ENCODE measurements at regions not wholly inside any gene's neighbourhood (a gene's known extent, or its start where the extent isn't known, plus 50 kb on each side); places are given as distances from the start of the nearest gene placed in this dataset.

GRCh38 chr5:97501286-97501964, 318.4 kb upstream of the RIOK2 start:
- TF ChIP-seq RAD21 (IDR thresholded peaks at IDR 0.05; ENCODE audit: low read length) (no peak), MAFK (IDR thresholded peaks at IDR 0.05; ENCODE audit: low read depth, low read length) (no peak), RFX5 (IDR thresholded peaks at IDR 0.05; ENCODE audit: low read depth, low read length) (no peak), BHLHE40 (IDR thresholded peaks at IDR 0.05; ENCODE audit: low read depth, low read length) (no peak), MXI1 (IDR thresholded peaks at IDR 0.05; ENCODE audit: borderline replicate concordance, low read depth, low read length) (no peak), POLR2A (IDR thresholded peaks at IDR 0.05; ENCODE audit: low read depth, low read length) (no peak), FOS (IDR thresholded peaks at IDR 0.05; ENCODE audit: low read depth, low read length) (no peak), RCOR1 (IDR thresholded peaks at IDR 0.05; ENCODE audit: insufficient replicate concordance, low read length) (no peak), SMC3 (IDR thresholded peaks at IDR 0.05; ENCODE audit: low read depth, low read length) (no peak), ELK1 (IDR thresholded peaks at IDR 0.05; ENCODE audit: borderline replicate concordance, low read depth, low read length) (no peak), CHD1 (IDR thresholded peaks at IDR 0.05; ENCODE audit: low read depth, low read length) (no peak), USF2 (IDR thresholded peaks at IDR 0.05; ENCODE audit: low read depth, low read length) (no peak)

More at GRCh38 chr5:97501286-97501964, 318.4 kb upstream of the RIOK2 start:
- no peak overlapping the region for H3K18ac ChIP-seq (ENCODE audit: low read depth, low read length)
- H4K8ac ChIP-seq (ENCODE audit: low read depth in 2 of 2, low read length in 2 of 2) = no peak overlapping the region
- intact Hi-C loops (cut with micrococcal nuclease) = no loop called here
- no peak overlapping the region for H2BK20ac ChIP-seq (ENCODE audit: low read depth, low read length)
- no peak overlapping the region for H3K56ac ChIP-seq (ENCODE audit: extremely low read depth, insufficient read depth, low read length)
- H2AFZ ChIP-seq (replicated peaks; ENCODE audit: low read length, poor library complexity) = no peak overlapping the region
- DNase-seq (peak; percentile 4), ATAC-seq (ENCODE audit: low read depth) (no peak)
- H4K5ac ChIP-seq (ENCODE audit: low read depth, low read length) = no peak overlapping the region
- H3K4me3 ChIP-seq (ENCODE audit: insufficient read depth, low read depth, low read length) = no peak overlapping the region
- in situ Hi-C loops (cut with MboI; ENCODE audit: low sequenced_read_pairs) = no loop called here
- ChIA-PET POLR2A (ENCODE audit: unreplicated experiment) (no interaction called here), CTCF (interaction anchor here (0.7 to 0.9 kb wide), 2 partner anchors 22 to 27 kb away, joined by 3 read pairs; no protein-coding TSS in a partner anchor)
- H3K79me1 ChIP-seq (ENCODE audit: low read depth in 1 of 2, low read length in 2 of 2) = no peaks in the 10 kb centered on the region
- H3K4ac ChIP-seq (ENCODE audit: low read depth, low read length) = no peak overlapping the region
- H3K27ac ChIP-seq (ENCODE audit: insufficient read depth, low read length) = no peak overlapping the region
- H3K23ac ChIP-seq (ENCODE audit: low read depth, low read length) = no peak overlapping the region
- no peaks in the 10 kb centered on the region for H3K9me3 ChIP-seq (ENCODE audit: control insufficient read depth, insufficient read depth, low read length)
- no peaks in the 10 kb centered on the region for H4K20me1 ChIP-seq (ENCODE audit: insufficient read depth, low read length)
- no peak overlapping the region for H2AK9ac ChIP-seq (replicated peaks; ENCODE audit: low read depth, low read length, poor library complexity)
- no TSS peak for BruUV-seq (replicated peaks)
- no peaks in the 10 kb centered on the region for H3K4me1 ChIP-seq (ENCODE audit: control insufficient read depth, insufficient read depth, low read length)
- H2BK120ac ChIP-seq (ENCODE audit: low read depth, low read length) = no peak overlapping the region
- H3K27me3 ChIP-seq (ENCODE audit: control insufficient read depth, insufficient read depth, low read length) = no peaks in the 10 kb centered on the region
- H4K91ac ChIP-seq (ENCODE audit: insufficient read depth, low read depth, low read length) = no peak overlapping the region
- WGBS, 2 experiments (ENCODE audit: extremely low coverage in 2 of 2, insufficient read length in 1 of 2) = no CpG with 5 or more reads among the region's 3 CpGs
- H3K36me3 ChIP-seq (ENCODE audit: control insufficient read depth, insufficient read depth, low read length) = no peaks in the 10 kb centered on the region
- H2AK5ac ChIP-seq (ENCODE audit: low read depth, low read length) = no peak overlapping the region
- no peak overlapping the region for H2BK5ac ChIP-seq (ENCODE audit: low read depth, low read length, poor library complexity, severe bottlenecking)
- H3K4me2 ChIP-seq (ENCODE audit: low read depth, low read length) = no peak overlapping the region
- no peaks in the 10 kb centered on the region for H3K9me1 ChIP-seq (ENCODE audit: insufficient read depth, low read length)
- no peak overlapping the region for H3K9ac ChIP-seq (ENCODE audit: low read depth, low read length)
- dilution Hi-C loops (cut with HindIII; ENCODE audit: low sequenced_read_pairs, unreplicated experiment) = no loop called here
- H3K14ac ChIP-seq (replicated peaks; ENCODE audit: low read depth, low read length) = no peak overlapping the region
- H2BK15ac ChIP-seq (ENCODE audit: low read depth, low read length) = no peak overlapping the region
